Muscle layer of colon (tissue), 2 donors: ENCODE measurements at regions not wholly inside any gene's neighbourhood (a gene's known extent, or its start where the extent isn't known, plus 50 kb on each side); places are given as distances from the start of the nearest gene placed in this dataset.

Source experiments
- H3K27ac ChIP-seq: one replicate; pipeline ENCODE4 v1.7.0; 2013; ENCODE audit warnings: low read depth, mild to moderate bottlenecking, low read length, moderate library complexity
- H3K27me3 ChIP-seq, 2 donors: one replicate each; pipeline ENCODE4 v1.7.0; 2013; ENCODE audit warnings: low read length in 2 of 2, mild to moderate bottlenecking in 2 of 2; ENCODE audit not compliant: insufficient read depth in 2 of 2, control insufficient read depth in 1 of 2
- H3K36me3 ChIP-seq: one replicate; pipeline ENCODE4 v1.7.0; 2013; ENCODE audit warnings: mild to moderate bottlenecking, low read length; ENCODE audit not compliant: insufficient read depth
- H3K4me1 ChIP-seq: one replicate; pipeline ENCODE4 v1.7.0; 2013; ENCODE audit warnings: mild to moderate bottlenecking, low read length; ENCODE audit not compliant: insufficient read depth
- H3K4me3 ChIP-seq, 2 donors: one replicate each; pipeline ENCODE4 v1.7.0; 2013; ENCODE audit warnings: low read length in 2 of 2, low read depth in 1 of 2, mild to moderate bottlenecking in 1 of 2, moderate library complexity in 1 of 2
- H3K9ac ChIP-seq: one replicate; pipeline ENCODE4 v1.7.0; 2013; ENCODE audit warnings: low read length
- H3K9me3 ChIP-seq: one replicate; pipeline ENCODE4 v1.7.0; 2013; ENCODE audit warnings: mild to moderate bottlenecking, low read length
- donor health status: abdominal sarcoma.
- donor health status: Adenocarcinoma of cecum.

DNA sequence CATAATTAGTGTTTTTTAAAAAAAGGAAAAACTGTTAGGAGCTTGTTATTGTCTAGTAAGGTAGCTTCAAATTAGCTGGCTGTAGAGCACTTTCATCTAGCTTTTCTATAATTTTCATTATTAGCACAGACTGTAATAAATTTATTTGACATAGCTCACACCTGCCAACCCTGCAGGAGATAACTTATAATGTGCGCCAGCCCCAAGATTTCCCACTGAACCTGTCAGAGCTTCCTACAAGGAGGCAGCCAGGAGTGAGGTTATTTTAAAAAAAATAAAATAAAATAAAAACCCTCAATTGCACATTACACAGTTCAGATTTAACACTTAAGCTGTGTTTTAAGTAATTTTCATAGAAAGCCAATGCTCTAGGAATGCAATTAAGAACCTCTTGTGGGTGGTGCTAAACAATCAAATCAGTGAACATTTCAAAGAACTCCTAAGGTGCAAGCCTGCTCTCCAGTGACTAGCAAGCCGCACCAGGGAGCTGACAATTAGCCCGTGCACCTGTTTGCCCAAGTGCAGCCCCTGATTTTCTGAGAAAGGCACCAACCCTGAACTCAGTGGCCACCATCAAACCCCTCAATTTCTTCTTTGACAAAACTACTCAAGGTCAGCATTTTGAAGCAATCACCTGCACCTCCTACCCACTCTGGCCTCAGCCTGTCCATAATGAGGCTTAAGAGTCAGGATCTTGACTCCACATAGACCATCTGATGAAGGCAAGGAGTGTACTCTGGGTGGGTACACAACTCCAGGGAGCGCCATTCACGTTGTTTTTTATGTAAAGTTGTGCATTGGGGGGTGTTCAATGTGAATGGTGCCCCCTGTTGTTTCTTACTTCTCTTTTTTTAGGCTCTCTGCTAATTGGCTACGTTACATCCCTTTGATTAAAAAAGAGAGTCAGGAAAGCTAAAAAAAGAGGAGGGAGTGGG lies 385.3 kb upstream of the WWC1 start:
- Histone ChIP-seq H3K36me3 (no peaks in the 10 kb centered on the region), H3K9ac (no peak overlapping the region), H3K27ac (no peak overlapping the region), H3K27me3 (no peaks in the 10 kb centered on the region), H3K4me1 (no peaks in the 10 kb centered on the region), H3K4me3 (no peak overlapping the region), H3K9me3 (no peaks in the 10 kb centered on the region)

DNA sequence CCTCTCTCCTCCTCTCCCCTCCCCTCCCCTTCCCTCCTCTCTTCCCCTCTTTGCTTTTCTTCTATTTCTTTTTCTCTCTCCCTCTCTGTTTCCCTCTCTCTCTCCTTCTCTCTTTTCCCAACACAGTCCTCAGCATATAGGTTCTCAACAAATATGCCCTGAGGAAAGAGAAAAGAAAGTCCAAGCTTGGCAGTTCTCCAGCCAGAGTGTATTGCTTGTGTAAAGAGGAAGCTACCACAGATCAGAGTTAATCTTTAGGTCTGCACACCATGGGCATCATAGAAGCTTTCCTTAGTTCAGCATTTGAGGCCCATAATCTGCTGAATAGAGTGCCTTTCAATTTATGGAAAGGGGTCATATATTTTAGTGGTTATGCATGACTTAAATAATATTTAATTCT lies 382.8 kb upstream of the WWC1 start:
- no peaks in the 10 kb centered on the region for H3K36me3 ChIP-seq
- H3K9me3 ChIP-seq, result no peaks in the 10 kb centered on the region
- H3K4me3 ChIP-seq, result no peak overlapping the region
- no peak overlapping the region for H3K27ac ChIP-seq
- no peaks in the 10 kb centered on the region for H3K4me1 ChIP-seq
- H3K27me3 ChIP-seq, result no peaks in the 10 kb centered on the region
- H3K9ac ChIP-seq, result no peak overlapping the region

DNA sequence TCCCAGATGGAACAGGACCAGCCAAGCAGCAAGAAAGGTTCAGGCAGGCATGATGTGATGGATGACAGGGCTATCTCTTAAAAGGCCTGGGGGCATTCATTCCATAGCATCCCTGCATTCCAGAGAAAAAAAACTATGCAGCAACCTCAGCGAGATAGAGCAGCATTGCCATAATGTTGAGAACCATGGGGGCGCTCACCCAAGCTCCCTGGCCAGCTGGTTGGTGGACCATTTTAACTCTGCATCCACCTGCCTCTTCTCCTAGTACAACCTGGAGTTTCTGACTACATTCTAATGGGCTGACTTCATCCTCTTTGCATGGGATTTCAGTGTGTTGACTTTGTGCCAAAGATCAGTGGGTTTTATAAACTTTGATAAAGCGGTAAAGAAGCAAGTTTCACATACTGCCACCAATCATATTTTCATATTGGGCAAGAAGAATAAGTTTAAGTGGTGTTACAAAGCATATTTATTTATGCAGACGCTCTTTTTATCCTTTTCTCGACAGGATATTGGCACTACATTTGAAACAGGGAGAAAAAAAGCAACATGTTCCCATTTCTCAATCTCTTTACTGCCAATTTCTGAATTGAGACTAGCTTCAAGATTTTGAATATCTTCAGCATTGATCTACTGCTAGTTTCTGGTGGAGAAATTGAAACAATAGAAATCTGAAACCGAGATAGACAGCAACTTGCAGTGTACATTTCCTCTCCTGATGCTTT lies 378.3 kb upstream of the WWC1 start:
- H3K27ac ChIP-seq, result no peak overlapping the region

DNA sequence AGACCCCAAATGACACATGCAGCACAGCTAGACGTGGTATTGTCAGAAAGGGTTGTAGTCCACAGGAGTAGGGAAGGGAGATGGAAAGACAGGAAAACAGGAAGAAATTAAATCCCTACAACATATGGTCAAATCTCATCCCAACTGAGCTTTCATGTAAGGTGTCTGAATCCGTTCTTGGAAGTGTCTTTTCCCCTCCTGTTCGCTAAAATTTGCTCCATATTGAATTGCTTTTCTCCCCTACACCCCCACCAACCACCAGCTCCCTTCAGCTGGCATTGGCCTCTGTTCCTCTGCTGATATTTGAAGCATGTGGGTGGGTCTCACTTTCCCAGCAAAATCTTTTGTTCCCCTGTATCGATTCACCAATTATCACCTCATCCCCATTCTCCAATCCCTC lies 376.2 kb upstream of the WWC1 start:
- H3K27ac ChIP-seq, result no peak overlapping the region
- H3K9ac ChIP-seq, result no peak overlapping the region
- no peak overlapping the region for H3K4me3 ChIP-seq
- no peaks in the 10 kb centered on the region for H3K4me1 ChIP-seq
- no peaks in the 10 kb centered on the region for H3K27me3 ChIP-seq
- H3K9me3 ChIP-seq, result no peaks in the 10 kb centered on the region
- no peaks in the 10 kb centered on the region for H3K36me3 ChIP-seq

More for the DNA sequence above, 378.3 kb upstream of the WWC1 start:
- Histone ChIP-seq H3K9ac (no peak overlapping the region), H3K9me3 (no peaks in the 10 kb centered on the region), H3K4me3 (no peak overlapping the region), H3K4me1 (no peaks in the 10 kb centered on the region), H3K36me3 (no peaks in the 10 kb centered on the region), H3K27me3 (no peaks in the 10 kb centered on the region)

DNA sequence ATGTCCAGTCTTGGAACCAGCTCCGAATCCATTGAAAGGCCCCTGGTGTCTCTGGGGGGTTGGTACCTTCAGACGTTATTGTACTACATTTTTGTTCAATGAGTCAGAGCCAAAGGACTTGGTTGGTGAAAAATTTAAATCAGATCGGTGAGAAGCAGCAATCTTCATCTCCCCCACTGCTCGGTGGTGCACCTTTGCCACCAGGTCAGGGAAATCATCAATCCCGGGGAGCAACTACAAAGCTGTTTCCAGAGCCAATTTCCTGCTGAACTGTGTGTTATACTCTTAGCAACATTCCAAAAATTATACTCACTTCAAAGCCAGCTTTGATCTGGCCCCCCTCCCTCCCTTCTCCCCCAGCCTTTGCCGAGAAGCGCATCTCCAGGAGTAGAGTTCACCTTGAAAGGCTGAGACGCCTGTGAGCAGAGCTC lies 375.2 kb upstream of the WWC1 start:
- Histone ChIP-seq H3K9me3 (no peaks in the 10 kb centered on the region), H3K27ac (no peak overlapping the region), H3K36me3 (no peaks in the 10 kb centered on the region), H3K9ac (no peak overlapping the region), H3K27me3 (no peaks in the 10 kb centered on the region), H3K4me3 (no peak overlapping the region), H3K4me1 (no peaks in the 10 kb centered on the region)

DNA sequence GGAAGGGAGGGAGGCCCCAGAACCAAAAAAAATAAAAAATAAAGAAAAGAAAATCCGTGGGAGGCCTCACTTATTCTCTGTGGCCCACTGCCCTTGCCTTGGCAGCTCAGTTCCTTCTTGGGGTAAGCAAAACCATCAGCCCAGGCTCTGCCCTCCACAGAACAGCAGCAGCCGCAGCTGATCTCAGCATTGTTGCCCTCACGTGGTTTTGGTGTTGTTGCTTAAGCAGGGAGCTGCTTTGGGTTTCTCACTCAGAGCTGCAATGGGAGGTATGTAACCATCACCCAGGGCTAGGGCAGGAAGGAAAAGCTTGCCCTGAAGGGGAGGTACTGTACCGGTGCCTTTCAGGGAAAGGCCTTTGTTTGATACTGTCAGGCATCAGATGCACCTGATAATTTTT lies 374.7 kb upstream of the WWC1 start:
- H3K4me1 ChIP-seq, result no peaks in the 10 kb centered on the region
- no peak overlapping the region for H3K9ac ChIP-seq
- H3K4me3 ChIP-seq, result no peak overlapping the region
- no peaks in the 10 kb centered on the region for H3K9me3 ChIP-seq
- H3K27me3 ChIP-seq, result no peaks in the 10 kb centered on the region
- no peak overlapping the region for H3K27ac ChIP-seq
- H3K36me3 ChIP-seq, result no peaks in the 10 kb centered on the region

DNA sequence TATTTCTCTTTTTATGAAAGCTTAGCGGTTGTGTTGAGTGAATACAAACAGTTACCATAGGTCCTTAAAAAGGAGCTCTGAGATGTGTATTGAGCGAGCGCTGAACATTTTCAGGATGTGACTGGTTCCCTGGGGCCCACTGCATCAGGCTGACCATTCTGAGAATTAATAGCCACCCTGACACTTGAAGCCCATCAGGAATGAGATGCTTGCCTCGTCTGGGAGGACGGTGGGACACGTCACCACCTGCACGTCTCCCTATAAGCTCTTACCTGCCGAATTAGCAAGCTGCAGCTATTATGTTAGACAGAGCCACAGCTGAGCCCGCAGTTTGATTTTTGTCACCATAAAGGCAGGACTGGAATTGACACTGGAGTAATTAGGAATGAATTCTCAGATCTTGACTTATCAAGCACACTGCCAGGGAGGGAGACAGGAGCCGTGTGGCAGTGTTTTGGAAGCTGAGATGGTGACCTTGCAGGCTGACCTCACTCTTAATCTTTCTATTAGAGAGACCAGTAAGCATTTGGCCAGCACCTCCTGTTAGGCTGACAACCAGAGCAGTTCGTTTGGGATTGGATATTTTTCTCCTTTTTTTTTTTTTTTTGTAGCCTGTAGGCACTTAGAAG lies 373.1 kb upstream of the WWC1 start:
- no peak overlapping the region for H3K27ac ChIP-seq
- H3K27me3 ChIP-seq, result no peaks in the 10 kb centered on the region
- H3K36me3 ChIP-seq, result no peaks in the 10 kb centered on the region
- no peaks in the 10 kb centered on the region for H3K9me3 ChIP-seq
- H3K9ac ChIP-seq, result no peak overlapping the region
- H3K4me1 ChIP-seq, result no peaks in the 10 kb centered on the region
- no peak overlapping the region for H3K4me3 ChIP-seq

DNA sequence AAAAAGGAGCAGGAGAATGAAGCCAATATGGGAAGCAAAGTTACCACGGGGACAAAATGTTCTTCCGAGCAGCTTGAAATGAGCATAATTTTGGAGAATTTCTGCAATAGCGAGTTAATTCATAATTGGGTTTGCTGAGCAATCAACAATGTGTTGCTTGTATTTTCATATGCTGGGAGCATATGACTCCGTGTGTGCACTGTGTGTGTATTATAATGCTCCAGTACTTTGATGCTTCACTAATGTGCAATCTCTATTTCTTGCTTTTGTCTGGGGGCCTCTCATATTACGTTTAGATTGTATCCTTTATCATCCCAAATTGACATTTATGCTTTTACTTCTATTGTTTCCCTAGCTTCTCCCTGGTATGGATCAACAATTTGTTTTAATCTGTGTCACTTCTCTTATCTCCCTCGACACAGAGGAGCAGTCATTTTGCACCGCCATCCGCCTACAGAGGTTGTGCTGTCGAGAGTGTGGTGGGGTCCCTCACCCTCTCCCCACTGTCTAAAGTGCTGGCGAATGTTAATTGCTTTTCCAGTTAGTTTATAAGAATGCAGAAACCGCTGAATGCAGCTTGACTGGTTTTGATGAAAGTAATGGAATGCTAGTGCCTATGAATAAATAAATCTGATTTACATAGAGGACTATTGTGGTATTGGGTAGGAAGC lies 372.5 kb upstream of the WWC1 start:
- no peak overlapping the region for H3K4me3 ChIP-seq
- H3K9ac ChIP-seq, result no peak overlapping the region
- no peak overlapping the region for H3K27ac ChIP-seq
- no peaks in the 10 kb centered on the region for H3K9me3 ChIP-seq
- H3K27me3 ChIP-seq, result no peaks in the 10 kb centered on the region
- no peaks in the 10 kb centered on the region for H3K4me1 ChIP-seq
- H3K36me3 ChIP-seq, result no peaks in the 10 kb centered on the region

DNA sequence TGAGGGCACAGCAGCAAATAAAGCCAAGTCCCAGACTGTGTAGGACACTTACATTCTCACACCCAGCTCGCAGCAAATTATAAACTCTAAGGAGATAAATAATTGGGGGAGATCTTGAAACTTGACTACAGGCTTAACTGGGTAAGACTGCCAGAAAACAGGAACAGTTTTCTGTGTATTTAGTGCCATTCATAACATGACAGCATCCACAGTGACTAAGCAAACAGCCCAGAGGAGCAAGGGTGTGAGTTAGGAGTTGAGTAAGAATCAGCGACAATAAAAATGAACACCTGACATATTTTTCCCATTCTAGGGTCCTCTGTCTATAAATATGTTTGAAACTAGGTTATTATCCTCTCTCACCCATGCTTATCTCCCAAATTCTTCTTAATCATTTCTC lies 370.9 kb upstream of the WWC1 start:
- H3K27me3 ChIP-seq, result no peaks in the 10 kb centered on the region
- H3K4me1 ChIP-seq, result no peaks in the 10 kb centered on the region
- no peaks in the 10 kb centered on the region for H3K9me3 ChIP-seq
- no peaks in the 10 kb centered on the region for H3K36me3 ChIP-seq
- H3K9ac ChIP-seq, result no peak overlapping the region
- H3K4me3 ChIP-seq, result no peak overlapping the region
- H3K27ac ChIP-seq, result no peak overlapping the region

DNA sequence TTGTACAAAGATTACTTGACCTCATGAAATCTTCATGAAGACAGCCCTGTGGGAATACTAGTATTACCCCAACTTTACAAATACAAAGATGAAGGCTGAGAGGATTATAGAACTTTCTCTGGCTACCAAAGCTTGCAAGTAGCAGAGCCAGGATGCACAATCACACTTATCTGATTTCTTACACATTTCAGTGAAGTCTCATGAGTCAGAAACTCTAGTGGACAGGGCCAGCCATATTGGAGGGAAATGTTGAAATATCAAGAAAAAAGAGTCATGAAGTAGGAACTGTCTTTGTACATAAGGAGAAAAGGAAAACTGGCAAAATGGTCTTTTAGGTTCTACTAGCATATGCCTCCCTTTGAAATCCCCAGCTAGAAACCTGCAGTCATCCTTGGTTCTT lies 369.6 kb upstream of the WWC1 start:
- Histone ChIP-seq H3K27me3 (no peaks in the 10 kb centered on the region), H3K9ac (no peak overlapping the region), H3K36me3 (no peaks in the 10 kb centered on the region), H3K27ac (no peak overlapping the region), H3K9me3 (no peaks in the 10 kb centered on the region), H3K4me3 (no peak overlapping the region), H3K4me1 (no peaks in the 10 kb centered on the region)

DNA sequence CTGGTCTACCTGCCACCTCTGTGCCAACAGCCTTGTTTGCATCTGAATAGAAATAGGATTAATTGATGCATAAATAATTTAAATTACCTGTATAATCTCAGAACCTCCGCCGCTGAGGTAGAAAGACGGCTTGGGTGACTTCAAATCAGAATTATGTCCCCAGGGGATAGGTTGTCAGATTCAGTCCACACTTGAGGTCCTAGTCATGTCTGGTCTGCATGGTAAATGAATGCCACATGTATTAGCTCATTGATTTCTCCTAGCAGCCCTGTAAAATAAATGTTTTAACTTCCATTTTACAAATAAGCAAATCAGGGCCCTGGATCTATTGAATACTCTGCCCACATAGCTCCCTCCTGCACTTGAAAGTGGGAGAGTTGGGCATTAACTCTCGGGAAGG lies 368.0 kb upstream of the WWC1 start:
- H3K4me1 ChIP-seq, result no peaks in the 10 kb centered on the region
- H3K9me3 ChIP-seq, result no peaks in the 10 kb centered on the region

More for the DNA sequence above, 368.0 kb upstream of the WWC1 start:
- H3K27ac ChIP-seq, result no peak overlapping the region
- no peak overlapping the region for H3K9ac ChIP-seq
- no peak overlapping the region for H3K4me3 ChIP-seq
- no peaks in the 10 kb centered on the region for H3K36me3 ChIP-seq
- H3K27me3 ChIP-seq, result no peaks in the 10 kb centered on the region
